ENCODE measurements at regions not wholly inside any gene's neighbourhood (a gene's known extent, or its start where the extent isn't known, plus 50 kb on each side); places are given as distances from the start of the nearest gene placed in this dataset.

DNA sequence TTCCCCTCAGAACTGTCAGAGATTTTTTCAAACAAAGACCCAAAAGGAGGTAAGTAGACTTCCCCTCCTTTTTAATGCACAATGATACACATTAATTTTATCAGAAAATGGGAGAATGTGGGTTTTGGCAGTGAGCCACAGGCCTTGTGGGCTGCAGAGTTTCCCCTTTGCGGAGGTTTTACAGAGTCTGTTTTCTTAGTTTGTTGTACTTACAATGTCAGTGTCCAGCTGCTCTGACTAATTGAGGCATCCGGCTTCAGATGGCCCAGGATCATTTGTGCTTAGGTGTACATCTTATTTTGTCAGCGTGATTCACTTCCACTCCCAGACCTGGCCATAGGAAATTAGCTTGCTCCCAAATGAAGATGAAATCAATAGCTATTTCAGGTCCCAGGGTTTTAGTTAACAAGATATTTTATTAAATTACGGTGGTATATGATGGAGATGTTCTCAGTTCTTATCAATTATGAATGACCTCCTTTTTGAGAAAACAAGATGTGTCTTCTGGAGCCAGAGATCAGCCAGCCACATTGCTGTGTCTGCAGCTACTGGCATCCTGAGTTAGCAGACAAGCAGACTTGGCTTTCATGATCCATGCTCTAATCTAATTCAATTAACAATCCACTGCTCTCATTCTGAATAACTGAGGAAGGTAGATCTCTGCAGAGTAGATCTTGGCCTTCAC, 1086.6 kb upstream of the SORCS1 start:
- TF ChIP-seq, protein P1, sequence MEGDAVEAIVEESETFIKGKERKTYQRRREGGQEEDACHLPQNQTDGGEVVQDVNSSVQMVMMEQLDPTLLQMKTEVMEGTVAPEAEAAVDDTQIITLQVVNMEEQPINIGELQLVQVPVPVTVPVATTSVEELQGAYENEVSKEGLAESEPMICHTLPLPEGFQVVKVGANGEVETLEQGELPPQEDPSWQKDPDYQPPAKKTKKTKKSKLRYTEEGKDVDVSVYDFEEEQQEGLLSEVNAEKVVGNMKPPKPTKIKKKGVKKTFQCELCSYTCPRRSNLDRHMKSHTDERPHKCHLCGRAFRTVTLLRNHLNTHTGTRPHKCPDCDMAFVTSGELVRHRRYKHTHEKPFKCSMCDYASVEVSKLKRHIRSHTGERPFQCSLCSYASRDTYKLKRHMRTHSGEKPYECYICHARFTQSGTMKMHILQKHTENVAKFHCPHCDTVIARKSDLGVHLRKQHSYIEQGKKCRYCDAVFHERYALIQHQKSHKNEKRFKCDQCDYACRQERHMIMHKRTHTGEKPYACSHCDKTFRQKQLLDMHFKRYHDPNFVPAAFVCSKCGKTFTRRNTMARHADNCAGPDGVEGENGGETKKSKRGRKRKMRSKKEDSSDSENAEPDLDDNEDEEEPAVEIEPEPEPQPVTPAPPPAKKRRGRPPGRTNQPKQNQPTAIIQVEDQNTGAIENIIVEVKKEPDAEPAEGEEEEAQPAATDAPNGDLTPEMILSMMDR (IDR thresholded peaks at IDR 0.05): no peak
- no peak for TF ChIP-seq EZH2 (IDR thresholded peaks at IDR 0.05; ENCODE audit: borderline replicate concordance, insufficient read depth, low read depth, low read length, poor library complexity, severe bottlenecking)

Measured in B cell (primary cell).